Keratinocyte (primary cell): ENCODE measurements at regions not wholly inside any gene's neighbourhood (a gene's known extent, or its start where the extent isn't known, plus 50 kb on each side); places are given as distances from the start of the nearest gene placed in this dataset.

Experiments
- DNase-seq: peaks from one replicate; pipeline ENCODE4 v3.0.0-alpha.2; 2011; ENCODE audit warnings: low read depth, missing footprints, low spot score
- FAIRE-seq: peaks from 2 replicates; lab custom pipeline; 2011; peaks lifted over from hg19 to GRCh38; lab: Jason Lieb, UNC
- H2AFZ ChIP-seq: 2 replicates; pipeline ENCODE4 v1.6.0; 2012; ENCODE audit warnings: low read length, control low read depth, inconsistent platforms; ENCODE audit not compliant: control insufficient read depth
- H3K27ac ChIP-seq: 2 replicates; pipeline ENCODE4 v1.5.1; 2011; ENCODE audit warnings: low read length; ENCODE audit not compliant: control insufficient read depth, insufficient read depth
- H3K27me3 ChIP-seq: 3 replicates; pipeline ENCODE4 v1.6.0; 2011; ENCODE audit warnings: low read length; ENCODE audit not compliant: control insufficient read depth, insufficient read depth; ENCODE audit errors: extremely low read depth
- H3K36me3 ChIP-seq, 2 experiments: 2 replicates in 1 of 2; 3 replicates in 1 of 2; pipeline ENCODE4 v1.5.1; 2011; ENCODE audit warnings: low read length in 2 of 2, mild to moderate bottlenecking in 1 of 2; ENCODE audit not compliant: control insufficient read depth in 2 of 2, insufficient read depth in 2 of 2; ENCODE audit errors: extremely low read depth in 1 of 2
- H3K4me1 ChIP-seq: 3 replicates; pipeline ENCODE4 v1.5.1; 2011; ENCODE audit warnings: low read length; ENCODE audit not compliant: control insufficient read depth, insufficient read depth; ENCODE audit errors: extremely low read depth
- H3K4me2 ChIP-seq: 3 replicates; pipeline ENCODE4 v1.6.0; 2011; ENCODE audit warnings: low read depth, low read length; ENCODE audit not compliant: control insufficient read depth, insufficient read depth; ENCODE audit errors: extremely low read depth
- H3K4me3 ChIP-seq, 3 experiments: fragments of 200-600 bp in 1 of 3; sonication (generic) in 1 of 3; 2 replicates in 2 of 3; 3 replicates in 1 of 3; pipeline ENCODE4 v1.5.1; 2011 to 2016; ENCODE audit warnings: low read length in 3 of 3, mild to moderate bottlenecking in 3 of 3, control low read depth in 2 of 3, inconsistent platforms in 1 of 3, low read depth in 1 of 3, mixed read lengths in 1 of 3, mixed run types in 1 of 3, moderate library complexity in 1 of 3; ENCODE audit not compliant: control insufficient read depth in 2 of 3, insufficient read depth in 2 of 3; ENCODE audit errors: extremely low read depth in 1 of 3
- H3K79me2 ChIP-seq: 2 replicates; pipeline ENCODE4 v1.6.0; 2012; ENCODE audit warnings: low read length; ENCODE audit not compliant: control insufficient read depth, insufficient read depth
- H3K9ac ChIP-seq: 3 replicates; pipeline ENCODE4 v1.6.0; 2011; ENCODE audit warnings: low read length; ENCODE audit not compliant: control insufficient read depth, insufficient read depth; ENCODE audit errors: extremely low read depth
- H3K9me1 ChIP-seq: 3 replicates; pipeline ENCODE4 v1.6.0; 2011; ENCODE audit warnings: low read length; ENCODE audit not compliant: control insufficient read depth, insufficient read depth; ENCODE audit errors: extremely low read depth
- H3K9me3 ChIP-seq: 2 replicates; pipeline ENCODE4 v1.5.1; 2012; ENCODE audit warnings: low read depth, low read length; ENCODE audit not compliant: control insufficient read depth
- H4K20me1 ChIP-seq: 3 replicates; pipeline ENCODE4 v1.6.0; 2011; ENCODE audit warnings: low read length; ENCODE audit not compliant: control insufficient read depth, insufficient read depth; ENCODE audit errors: extremely low read depth
- CTCF ChIP-seq, 3 experiments: IDR thresholded peaks in 1 of 3; conservative IDR thresholded peaks in 1 of 3; optimal IDR thresholded peaks in 1 of 3; 2 replicates in 2 of 3; 3 replicates in 1 of 3; pipeline versions ENCODE3 to v1.5.1; 2011; ENCODE audit warnings: low read length in 3 of 3, mild to moderate bottlenecking in 3 of 3, moderate library complexity in 2 of 3, control low read depth in 1 of 3, inconsistent platforms in 1 of 3; ENCODE audit not compliant: insufficient read depth in 2 of 3; ENCODE audit errors: extremely low read depth in 1 of 3
- EZH2 ChIP-seq: IDR thresholded peaks from one replicate; pipeline ENCODE4 v1.6.1; 2012; ENCODE audit warnings: inconsistent platforms, mild to moderate bottlenecking, low read length, moderate library complexity
- dilution Hi-C: fragments of 300-500 bp; cut with MboI; formaldehyde crosslinking; loops from one replicate; pipeline ENCODE4 v1.7.0; 2020; ENCODE audit warnings: low sequenced_read_pairs; ENCODE audit not compliant: extremely low pct_ligation_motif_present

DNA sequence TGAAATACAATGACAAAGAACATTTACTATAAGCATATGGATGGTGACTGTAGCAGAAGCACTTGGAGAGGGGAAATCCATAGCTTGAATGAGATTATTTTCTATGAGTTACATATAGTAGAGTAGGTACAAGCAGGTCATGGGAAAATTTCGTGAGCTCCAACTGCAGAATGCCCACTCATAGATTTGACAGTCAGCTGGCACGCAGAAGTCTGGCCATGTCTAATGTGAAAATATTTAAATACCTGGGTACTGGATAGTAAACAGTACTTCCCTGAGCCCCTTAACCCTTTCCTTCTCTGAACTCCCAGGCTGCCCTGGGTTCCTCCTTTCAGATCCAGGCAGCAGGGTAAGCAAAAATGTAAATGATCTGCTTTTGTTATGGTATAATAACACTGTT is 209.7 kb downstream of the OTUD1 start:
- no peaks in the 10 kb centered on the region for H3K4me1 ChIP-seq
- dilution Hi-C loops, result no loop called here

GRCh38 chr10:23656735-23657134 is 217.9 kb downstream of the OTUD1 start:
- Histone ChIP-seq H4K20me1 (no peaks in the 10 kb centered on the region), H2AFZ (no peak overlapping the region), H3K4me1 (no peaks in the 10 kb centered on the region), H3K79me2 (no peaks in the 10 kb centered on the region), H3K4me2 (no peak overlapping the region), H3K4me3 (no peak overlapping the region), H3K27me3 (no peaks in the 10 kb centered on the region), H3K27ac (no peak overlapping the region), H3K9ac (no peak overlapping the region), H3K9me1 (no peaks in the 10 kb centered on the region), H3K9me3 (no peaks in the 10 kb centered on the region), H3K36me3 (no peaks in the 10 kb centered on the region)
- FAIRE-seq, result no peak
- TF ChIP-seq CTCF (optimal IDR thresholded peaks at IDR 0.05 in 1 of 3, IDR thresholded peaks at IDR 0.05 in 1 of 3, conservative IDR thresholded peaks at IDR 0.05 in 1 of 3; ENCODE audit: extremely low read depth in 1 of 3, insufficient read depth in 2 of 3, low read length in 3 of 3) (peak in 2 of 3 experiments; percentile 36 to 72), EZH2 (no peak)
- dilution Hi-C loops, result no loop called here
- DNase-seq, result no peak

More for the DNA sequence above, 209.7 kb downstream of the OTUD1 start:
- Histone ChIP-seq H3K27ac (no peak overlapping the region), H3K27me3 (no peaks in the 10 kb centered on the region), H3K4me2 (no peak overlapping the region), H3K9ac (no peak overlapping the region), H3K79me2 (no peaks in the 10 kb centered on the region), H4K20me1 (no peaks in the 10 kb centered on the region), H3K9me3 (no peaks in the 10 kb centered on the region), H3K4me3 (no peak overlapping the region), H3K36me3 (no peaks in the 10 kb centered on the region), H3K9me1 (no peaks in the 10 kb centered on the region), H2AFZ (no peak overlapping the region)
- FAIRE-seq (no peak), DNase-seq (no peak)
- TF ChIP-seq CTCF (optimal IDR thresholded peaks at IDR 0.05 in 1 of 3, IDR thresholded peaks at IDR 0.05 in 1 of 3, conservative IDR thresholded peaks at IDR 0.05 in 1 of 3; ENCODE audit: extremely low read depth in 1 of 3, insufficient read depth in 2 of 3, low read length in 3 of 3) (no peak), EZH2 (no peak)
